ENCODE measurements at regions not wholly inside any gene's neighbourhood (a gene's known extent, or its start where the extent isn't known, plus 50 kb on each side); places are given as distances from the start of the nearest gene placed in this dataset.

GRCh38 chr1:235047331-235047871, 81.2 kb downstream of the TOMM20 start:
- no peak overlapping the region for H3K4me3 ChIP-seq
- TF ChIP-seq, protein P1, sequence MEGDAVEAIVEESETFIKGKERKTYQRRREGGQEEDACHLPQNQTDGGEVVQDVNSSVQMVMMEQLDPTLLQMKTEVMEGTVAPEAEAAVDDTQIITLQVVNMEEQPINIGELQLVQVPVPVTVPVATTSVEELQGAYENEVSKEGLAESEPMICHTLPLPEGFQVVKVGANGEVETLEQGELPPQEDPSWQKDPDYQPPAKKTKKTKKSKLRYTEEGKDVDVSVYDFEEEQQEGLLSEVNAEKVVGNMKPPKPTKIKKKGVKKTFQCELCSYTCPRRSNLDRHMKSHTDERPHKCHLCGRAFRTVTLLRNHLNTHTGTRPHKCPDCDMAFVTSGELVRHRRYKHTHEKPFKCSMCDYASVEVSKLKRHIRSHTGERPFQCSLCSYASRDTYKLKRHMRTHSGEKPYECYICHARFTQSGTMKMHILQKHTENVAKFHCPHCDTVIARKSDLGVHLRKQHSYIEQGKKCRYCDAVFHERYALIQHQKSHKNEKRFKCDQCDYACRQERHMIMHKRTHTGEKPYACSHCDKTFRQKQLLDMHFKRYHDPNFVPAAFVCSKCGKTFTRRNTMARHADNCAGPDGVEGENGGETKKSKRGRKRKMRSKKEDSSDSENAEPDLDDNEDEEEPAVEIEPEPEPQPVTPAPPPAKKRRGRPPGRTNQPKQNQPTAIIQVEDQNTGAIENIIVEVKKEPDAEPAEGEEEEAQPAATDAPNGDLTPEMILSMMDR (IDR thresholded peaks at IDR 0.05): no peak
- H3K27ac ChIP-seq: peak overlapping the region; percentile 86
- DNase-seq (peak; percentile 39), ATAC-seq (peak; percentile 11)
- H3K36me3 ChIP-seq: no peaks in the 10 kb centered on the region
- H3K4me1 ChIP-seq: peaks cover 25% of the 10 kb centered on the region
- intact Hi-C loops (cut with DNase I): no loop called here
- H3K9me3 ChIP-seq: no peaks in the 10 kb centered on the region
- H3K27me3 ChIP-seq: no peaks in the 10 kb centered on the region

DNA sequence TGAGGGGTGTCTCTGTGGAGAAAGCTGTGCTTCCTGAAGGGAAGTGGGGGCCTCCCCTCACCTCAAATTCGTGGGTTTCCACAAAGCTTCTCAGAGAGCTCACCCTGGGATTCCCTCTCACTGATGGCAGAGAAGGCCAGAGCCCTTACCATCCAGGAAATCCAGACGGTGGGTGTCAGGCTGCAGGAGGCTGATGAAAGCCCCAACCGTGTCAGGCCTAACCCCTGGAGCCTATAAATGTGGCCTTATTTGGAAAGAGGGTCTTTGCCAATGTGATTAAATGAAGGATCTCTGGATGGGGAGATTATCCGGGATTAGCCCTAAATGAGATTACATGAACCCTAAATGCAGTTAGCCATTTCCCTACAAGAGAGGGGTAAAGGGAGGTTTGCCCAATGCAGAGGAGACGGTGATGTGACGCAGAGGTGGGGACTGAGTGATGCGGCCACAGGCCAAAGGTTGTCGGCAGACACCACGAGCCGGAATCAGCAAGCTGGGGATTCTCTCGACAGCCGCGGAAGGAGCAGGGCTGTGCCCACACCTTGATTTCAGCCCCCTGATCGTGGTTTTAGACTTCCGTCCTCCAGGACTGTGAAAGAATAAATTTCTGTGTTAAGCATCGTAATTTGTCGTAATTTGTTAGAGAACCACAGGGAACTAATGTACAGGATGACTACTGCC, 82.6 kb downstream of the TOMM20 start:
- peaks cover 25% of the 10 kb centered on the region for H3K4me1 ChIP-seq
- no peaks in the 10 kb centered on the region for H3K36me3 ChIP-seq
- no peak for ATAC-seq
- H3K4me3 ChIP-seq: no peak overlapping the region
- H3K9me3 ChIP-seq: no peaks in the 10 kb centered on the region
- DNase-seq: peak; percentile 52
- TF ChIP-seq, protein P1 (IDR thresholded peaks at IDR 0.05): no peak
- H3K27ac ChIP-seq: no peak overlapping the region
- intact Hi-C loops (cut with DNase I): no loop called here
- no peaks in the 10 kb centered on the region for H3K27me3 ChIP-seq

DNA sequence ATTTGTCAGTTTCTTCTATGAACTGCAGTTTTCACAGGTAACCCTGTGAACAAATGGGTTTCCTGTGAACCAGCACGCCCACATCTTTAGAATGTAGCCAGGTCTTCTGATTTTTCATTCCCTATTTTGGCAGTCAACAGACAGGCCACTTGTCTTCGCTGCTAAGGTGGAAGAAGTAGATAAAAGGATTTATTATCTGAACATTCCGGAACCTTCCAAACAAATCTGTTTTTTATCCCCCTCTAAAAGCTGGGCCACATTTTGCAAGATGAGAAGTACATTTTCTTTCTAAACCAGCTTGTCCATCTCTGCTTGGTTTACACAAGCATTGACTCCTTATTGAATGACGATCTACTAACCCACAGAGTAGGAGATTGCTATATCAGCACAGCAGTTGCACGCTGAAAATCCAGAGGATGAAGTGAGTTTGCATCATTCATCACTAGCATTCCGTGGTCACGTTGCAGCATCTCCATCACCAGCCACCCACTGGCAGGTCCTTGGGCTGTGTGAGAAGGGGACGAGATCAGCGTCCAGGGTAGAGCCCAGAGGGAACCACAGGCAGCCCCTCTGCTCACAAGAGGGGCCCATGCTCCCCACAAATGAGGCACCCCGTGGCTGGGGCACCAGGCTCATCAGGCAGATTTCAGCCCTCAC, 83.5 kb downstream of the TOMM20 start:
- Histone ChIP-seq H3K36me3 (no peaks in the 10 kb centered on the region), H3K9me3 (no peaks in the 10 kb centered on the region), H3K4me1 (peaks cover 20% of the 10 kb centered on the region), H3K27me3 (no peaks in the 10 kb centered on the region), H3K27ac (no peak overlapping the region), H3K4me3 (no peak overlapping the region)
- ATAC-seq (no peak), DNase-seq (peak; percentile 29)
- TF ChIP-seq, protein P1 (IDR thresholded peaks at IDR 0.05): no peak
- intact Hi-C loops (cut with DNase I): no loop called here

GRCh38 chr1:235043234-235043633, 85.4 kb downstream of the TOMM20 start:
- ATAC-seq: no peak

GRCh38 chr1:235038701-235039100, 89.9 kb downstream of the TOMM20 start:
- H3K4me1 ChIP-seq: no peaks in the 10 kb centered on the region
- TF ChIP-seq, protein P1 (IDR thresholded peaks at IDR 0.05): no peak
- ATAC-seq (no peak), DNase-seq (no peak)
- H3K4me3 ChIP-seq: no peak overlapping the region
- no peaks in the 10 kb centered on the region for H3K27me3 ChIP-seq
- intact Hi-C loops (cut with DNase I): no loop called here
- H3K36me3 ChIP-seq: no peaks in the 10 kb centered on the region
- no peaks in the 10 kb centered on the region for H3K9me3 ChIP-seq
- H3K27ac ChIP-seq: no peak overlapping the region

More at GRCh38 chr1:235043234-235043633, 85.4 kb downstream of the TOMM20 start:
- Histone ChIP-seq H3K36me3 (no peaks in the 10 kb centered on the region), H3K27ac (no peak overlapping the region), H3K4me3 (no peak overlapping the region), H3K4me1 (peaks cover 14% of the 10 kb centered on the region), H3K27me3 (no peaks in the 10 kb centered on the region), H3K9me3 (no peaks in the 10 kb centered on the region)
- intact Hi-C loops (cut with DNase I): no loop called here
- TF ChIP-seq, protein P1 (IDR thresholded peaks at IDR 0.05): no peak
- DNase-seq: peak; percentile 6
